Activated CD4-positive, alpha-beta T cell treated with anti-CD3 and anti-CD28 coated beads, Interleukin-2, amount 50 U/mL, for 1 hour (primary cell): ENCODE measurements at regions not wholly inside any gene's neighbourhood (a gene's known extent, or its start where the extent isn't known, plus 50 kb on each side); places are given as distances from the start of the nearest gene placed in this dataset.
"Not testable (repeated sequence)": the region's sequence is repeated elsewhere in the genome, so short reads cannot be mapped to it uniquely, and the experiment has no call there.

Experiments
- DNase-seq: peaks from one replicate; pipeline ENCODE4 v3.0.0-alpha.2; 2020

DNA sequence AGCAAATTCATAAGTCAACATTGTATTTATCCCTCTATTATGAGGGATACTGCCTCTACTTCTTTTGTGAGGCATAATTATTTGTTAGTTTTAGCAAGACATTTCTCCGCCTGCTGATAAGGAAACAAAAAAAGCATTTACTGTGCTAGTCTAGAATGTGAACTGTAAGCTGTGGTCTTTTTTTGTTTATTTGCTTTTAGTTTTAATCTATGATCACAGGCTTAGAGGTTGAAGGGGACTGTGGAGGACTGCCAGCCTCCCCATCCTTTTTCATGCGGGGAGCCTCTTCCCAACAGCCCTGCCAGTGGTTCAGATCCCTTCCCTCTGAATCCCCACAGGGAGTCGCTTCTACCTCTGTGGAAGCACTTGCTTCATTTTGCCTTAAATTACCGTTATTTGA, 331.0 kb upstream of the ROPN1 start:
- no peak for DNase-seq

DNA sequence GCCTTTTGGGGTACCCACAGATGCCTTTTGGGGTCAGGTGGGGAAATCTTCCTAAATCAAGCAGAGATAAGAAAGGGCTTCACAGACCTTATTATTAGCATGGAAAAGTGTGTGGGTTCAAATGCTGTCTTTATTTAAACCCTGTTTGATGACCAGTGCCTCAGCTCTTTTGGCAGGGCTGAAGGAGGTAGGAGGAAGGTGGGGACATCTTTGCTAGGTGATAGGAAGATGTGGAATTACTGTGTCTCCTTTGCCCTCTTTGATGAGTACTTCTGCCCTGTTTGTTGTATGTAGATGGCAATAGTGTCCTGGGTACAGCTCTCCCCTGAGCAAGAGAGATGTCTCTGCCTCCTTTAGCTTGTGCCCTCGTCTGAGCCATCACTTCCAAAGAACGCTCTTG, 333.3 kb upstream of the ROPN1 start:
- DNase-seq, result no peak

DNA sequence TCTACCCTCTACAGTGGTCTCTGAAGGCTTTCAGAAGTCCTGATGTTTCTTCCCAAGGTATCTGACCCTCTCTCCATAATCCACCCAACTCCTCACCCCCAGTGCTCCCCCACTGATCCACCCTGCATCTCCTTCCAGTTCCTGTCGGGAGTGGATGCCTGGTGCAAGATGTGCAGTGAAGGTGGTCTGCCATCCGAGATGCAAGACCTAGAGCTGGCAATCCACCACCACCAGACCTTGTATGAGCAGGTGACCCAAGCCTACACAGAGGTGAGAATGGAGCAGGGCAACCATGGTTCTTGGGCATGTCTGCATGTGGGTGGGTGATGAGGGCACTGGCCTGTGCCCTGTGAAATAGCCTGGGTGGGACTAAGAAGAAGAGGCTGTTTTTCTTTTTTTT, 337.8 kb upstream of the ROPN1 start:
- no peak for DNase-seq

DNA sequence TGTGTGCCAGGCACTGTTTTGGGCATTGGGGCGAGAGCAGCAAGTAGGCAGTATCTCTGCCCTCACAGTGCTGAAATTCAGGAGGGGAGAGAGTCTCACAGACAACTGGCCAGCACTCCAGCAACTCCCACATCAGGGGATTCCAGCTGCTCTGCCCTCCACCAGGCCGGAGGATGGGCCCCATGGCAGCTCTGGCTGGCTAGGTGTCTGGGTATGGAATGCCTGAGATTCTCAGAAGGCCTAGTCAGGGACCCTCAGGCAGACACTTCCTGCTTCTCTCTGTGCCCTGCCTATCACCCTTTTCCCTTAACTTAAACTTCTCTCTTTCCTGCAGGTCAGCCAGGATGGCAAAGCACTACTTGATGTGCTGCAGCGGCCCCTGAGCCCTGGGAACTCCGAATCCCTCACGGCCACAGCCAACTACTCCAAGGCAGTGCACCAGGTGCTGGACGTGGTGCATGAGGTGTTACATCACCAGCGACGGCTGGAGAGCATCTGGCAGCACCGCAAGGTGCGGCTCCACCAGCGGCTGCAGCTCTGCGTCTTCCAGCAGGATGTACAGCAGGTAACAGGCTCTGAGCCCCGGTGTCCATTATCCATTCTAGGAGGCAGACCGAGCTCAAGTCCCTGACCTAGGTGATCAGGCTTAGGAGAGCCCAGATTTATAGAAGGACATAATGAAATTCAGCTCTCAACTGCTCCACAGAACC, 342.2 kb upstream of the ROPN1 start:
- DNase-seq, result no peak

DNA sequence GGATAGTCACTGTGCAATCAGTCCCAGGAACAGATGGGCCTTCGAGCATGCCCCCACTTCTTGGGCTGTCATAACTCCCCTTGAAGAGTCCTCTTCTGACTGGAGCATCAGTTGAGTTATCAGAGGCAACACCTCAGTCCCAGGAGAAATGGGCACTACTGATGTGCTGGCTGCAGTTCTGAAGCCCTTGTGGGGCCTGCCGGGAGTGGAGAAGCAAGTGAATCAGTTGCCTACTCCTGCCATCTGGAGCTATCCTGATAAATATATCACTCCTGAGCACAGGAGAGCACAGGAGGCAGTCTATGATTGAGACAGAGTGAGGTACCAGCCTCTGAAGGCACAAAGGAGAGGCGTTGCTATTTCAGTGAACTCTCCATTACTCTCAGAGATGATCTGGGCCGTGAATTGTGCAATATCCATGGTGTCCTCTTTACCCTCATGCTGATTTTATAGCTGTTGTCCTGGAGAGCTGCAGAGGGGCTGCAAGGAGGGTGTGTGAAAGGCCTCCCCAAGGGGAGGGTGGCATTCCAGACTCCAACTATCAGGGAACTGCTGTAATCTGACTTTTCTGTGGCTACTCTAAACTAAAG, 344.2 kb upstream of the ROPN1 start:
- no peak for DNase-seq

DNA sequence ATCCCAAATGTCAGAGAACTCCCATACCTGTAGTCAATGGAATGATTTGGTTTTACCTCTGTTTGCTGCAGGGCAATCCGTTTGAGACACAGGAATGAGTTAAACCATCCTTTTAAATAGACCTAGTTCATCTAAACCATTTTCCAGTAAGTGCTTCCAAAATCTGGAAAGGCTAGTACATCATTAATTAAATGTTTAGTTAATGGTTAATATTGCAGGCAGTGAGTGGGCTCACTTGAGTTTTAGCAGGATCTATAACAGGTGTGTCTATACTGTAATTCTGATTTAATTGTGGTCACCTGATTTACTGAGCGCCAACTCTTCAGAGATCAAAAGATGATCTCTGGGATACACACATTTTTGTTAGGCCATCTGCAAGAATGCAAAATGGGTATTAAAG, 353.9 kb upstream of the ROPN1 start:
- DNase-seq, result no peak

DNA sequence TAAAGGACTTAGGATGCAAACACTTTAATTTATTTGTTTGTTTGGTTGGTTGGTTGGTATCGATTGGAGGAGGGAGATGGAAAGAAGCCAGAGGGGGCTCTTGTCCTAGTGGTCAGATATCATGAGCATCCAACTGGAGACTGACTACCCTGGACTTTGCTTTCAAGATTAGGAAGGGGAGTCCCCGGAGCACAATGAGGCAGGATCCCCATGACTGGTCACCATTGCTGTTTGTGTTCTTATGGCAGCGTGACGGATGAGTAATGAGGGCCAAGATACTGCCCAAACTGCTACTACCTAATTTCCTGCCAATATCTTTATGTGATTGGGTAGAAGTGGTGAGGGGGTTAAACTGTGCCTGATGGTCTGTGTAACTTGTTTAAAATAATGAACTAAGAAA, 354.6 kb upstream of the ROPN1 start:
- no peak for DNase-seq

DNA sequence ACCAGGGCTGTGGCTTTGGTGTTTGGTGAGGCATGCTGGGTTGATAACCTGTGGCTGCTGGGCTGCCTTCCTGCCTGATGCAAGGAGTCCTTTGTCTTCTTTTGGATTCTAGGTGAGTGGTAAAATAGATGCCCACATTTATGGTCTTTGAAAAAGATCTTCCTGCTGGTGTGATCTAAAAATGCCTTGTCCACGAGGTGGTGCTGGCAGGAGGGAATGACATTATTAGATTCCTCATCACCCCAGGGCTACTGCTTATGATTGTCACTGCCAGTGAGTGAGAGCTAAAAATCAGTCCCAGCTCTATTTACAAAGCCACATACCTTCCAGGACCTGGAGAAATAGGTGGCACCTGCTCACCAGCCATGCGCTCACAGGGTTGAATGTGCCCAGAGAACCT, 355.5 kb upstream of the ROPN1 start:
- no peak for DNase-seq

DNA sequence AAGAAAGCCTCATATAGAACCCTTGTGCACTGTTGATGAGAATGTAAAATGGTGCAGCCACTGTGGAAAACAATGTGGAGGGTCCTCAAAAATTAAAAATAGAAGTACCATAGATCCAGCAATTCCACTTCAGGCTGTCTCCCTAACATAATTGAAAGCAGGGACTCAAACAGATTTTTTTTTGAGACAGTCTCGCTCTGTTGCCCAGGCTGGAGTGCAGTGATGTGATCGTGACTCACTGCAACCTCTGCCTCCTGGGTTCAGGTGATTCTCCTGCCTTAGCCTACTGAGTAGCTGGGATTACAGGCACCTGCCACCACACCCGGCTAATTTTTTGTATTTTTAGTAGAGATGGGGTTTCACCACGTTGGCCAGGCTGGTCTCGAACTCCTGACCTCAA, 356.6 kb upstream of the ROPN1 start:
- not testable (repeated sequence) for DNase-seq

DNA sequence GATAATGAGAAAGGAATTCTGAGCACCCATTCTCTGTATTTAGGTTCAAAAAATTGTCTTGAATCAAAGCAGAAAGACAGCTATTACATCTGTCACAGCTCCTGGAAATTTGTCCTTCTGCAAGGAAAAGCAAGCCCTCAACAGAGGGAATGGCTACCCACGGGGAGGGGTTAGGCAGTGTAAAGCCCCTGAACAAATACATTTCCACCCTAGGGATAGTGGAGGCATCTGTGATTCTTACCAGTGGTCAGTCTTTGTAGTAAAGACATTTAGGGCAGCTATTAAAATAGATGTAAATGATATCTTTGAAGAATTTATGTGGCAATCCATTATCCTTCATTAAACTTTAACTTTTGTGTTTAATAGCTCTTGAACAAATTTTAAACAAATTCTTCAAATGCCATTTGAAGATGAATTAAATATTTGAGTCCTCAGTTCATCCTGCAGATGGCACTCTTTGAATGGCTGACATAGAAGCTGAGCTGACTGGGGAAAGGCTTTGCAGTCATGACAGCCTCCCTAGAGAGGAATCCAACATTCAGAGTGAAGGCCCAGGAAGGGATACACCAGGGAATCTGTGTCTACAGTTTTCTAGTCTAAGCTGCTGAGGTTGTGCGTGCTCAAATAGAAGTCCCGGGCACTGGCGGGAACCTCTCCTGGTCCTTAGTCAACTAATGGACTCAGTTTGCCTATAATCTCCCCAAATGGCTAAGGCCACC, 359.7 kb upstream of the ROPN1 start:
- DNase-seq, result no peak

DNA sequence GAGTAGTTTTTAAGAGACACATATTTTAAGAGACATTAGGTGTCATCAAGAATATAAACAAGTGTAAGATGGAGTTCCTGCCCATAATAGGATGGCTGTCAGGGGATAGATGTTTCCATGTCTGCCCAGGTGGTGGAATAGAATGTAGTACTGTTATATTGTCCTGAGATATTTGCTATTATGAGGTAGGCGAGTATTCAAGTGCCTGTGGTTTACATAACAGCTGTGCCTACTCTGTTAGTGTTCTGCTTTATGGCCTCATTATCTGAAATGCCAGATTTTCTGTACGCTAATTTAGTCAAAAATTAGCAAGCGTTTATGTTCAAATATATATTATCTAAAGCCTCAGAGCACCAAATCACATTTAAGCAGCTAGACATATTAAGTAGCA, 360.2 kb upstream of the ROPN1 start:
- DNase-seq, result no peak

DNA sequence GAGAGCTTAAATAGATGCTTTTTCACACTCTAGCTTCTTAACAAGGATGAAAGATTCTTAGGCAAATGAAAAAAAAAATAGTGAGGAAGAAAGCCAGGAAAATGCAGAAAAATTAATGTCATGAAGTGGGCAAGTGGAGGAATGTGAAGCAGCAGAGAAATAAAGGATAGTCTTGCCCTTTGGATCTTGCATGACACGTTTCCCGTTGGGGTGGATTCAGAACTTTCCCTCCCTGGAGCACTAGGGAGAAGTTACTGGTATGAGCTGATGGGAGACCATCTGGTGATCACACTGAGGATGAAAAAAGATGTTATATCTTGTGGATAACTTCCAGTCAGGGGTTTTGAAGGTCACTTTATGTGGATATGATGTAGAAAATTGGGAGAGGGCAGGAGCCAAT, 361.8 kb upstream of the ROPN1 start:
- DNase-seq, result no peak

DNA sequence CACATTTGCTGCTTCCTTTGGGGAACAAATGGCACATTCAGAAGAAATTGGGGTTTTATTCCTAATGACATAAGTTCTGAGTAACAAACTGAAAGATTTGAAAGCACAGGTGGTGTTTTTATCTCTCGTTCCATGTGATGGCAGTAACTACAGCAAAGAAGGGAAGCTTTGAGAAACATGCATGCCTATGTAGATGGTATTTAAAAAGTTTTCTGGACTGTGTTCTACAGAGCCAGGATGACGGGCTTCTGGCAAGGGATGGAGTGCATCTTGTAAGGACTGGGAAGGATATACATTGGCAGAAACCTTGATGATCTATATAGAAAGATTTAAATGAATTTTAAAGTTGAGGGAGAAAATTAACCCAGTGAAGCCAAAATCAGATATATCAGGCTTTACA, 362.2 kb upstream of the ROPN1 start:
- DNase-seq, result no peak

DNA sequence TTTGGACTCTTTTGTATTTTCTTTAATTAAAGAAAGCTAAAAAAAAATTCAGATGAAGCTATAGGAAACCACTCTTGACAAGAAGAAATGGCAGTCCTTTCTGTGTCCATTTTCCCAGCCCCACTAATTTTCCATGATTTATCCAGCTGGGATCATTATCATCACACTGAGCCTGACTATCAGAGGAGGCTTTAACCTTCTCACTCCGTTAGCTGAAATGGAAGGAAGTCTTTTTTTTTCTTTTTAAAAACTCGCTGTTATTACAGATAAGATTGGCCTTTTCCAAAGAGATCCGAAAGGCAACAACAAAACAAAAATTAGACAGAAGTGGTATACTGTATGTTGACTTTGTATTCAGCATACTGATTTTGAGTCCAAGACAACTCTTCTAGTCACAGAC, 366.2 kb upstream of the ROPN1 start:
- DNase-seq, result no peak

DNA sequence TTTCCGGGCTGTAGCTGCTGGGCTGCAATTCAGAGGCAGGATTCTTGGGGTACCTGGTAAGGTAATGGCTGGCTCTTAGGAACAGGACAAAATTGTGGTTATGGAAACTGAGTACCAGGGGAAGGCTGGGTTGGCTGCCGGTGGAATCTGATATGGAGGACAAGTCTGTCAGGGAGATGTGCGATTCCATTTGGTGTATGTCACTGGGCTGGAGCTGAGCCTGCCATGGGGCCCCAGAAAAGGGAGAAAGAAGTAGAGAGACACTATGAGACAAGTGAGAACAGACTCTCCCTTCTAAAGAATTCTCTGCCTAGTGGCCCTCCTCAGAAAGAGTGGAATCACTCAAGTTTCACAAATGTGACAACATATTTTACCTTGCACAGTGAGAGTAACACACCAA, 368.2 kb upstream of the ROPN1 start:
- no peak for DNase-seq

DNA sequence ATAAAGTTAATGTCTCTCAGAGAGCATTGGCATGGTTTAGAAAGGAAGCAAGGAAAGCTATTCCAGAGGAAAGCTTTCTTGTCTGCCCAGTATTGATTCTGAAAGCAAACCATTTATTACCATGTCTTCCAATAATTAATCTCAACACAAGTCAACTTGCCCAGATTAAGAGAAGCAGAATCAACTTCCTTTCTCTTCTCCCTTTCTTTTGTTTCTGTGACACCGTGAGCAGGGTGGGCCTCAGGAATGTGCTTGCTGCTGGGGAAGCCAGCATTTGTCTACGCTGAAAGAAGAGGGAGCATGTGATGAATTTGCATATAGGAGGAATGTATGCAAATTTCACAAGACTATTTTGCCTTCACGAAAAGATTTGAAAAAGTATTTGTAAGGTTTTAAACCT, 368.6 kb upstream of the ROPN1 start:
- DNase-seq, result no peak

DNA sequence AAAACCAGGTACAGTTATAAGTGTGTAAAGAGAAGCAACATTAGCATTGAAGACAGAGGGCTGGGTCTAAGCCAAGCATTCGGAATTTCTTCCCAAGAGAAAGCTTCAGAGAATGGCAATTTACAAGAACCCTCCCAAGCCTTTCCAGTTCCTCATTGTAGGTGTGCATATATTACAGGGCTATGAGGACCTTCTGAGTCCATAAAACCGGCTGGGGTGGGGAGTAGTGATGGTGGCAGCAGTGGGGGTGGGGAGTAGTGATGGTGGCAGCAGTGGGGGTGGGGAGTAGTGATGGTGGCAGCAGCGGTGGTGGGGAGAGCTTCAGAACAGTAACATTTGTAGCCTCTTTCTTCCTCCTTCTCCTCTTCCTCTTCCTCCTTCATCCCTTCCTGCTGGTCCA, 368.7 kb upstream of the UMPS start:
- no peak for DNase-seq

DNA sequence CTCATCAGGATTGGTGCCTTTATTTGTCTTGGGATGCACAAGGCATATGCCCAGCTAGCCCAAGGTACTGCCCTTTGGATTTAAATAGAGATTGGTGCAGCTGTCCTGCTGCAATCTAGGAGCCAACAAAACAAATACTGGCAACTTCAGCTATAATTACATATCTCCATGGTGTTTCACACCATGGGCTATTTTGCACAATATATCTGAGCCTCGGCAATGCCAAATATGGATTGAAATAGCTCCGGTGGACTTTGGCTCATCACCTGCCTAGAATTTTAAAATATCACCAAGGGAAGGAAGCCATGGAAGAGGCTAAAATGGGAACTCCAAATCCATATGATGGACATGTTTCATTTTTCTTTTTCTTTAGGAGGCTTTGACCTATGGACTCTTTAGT, 367.8 kb upstream of the UMPS start:
- no peak for DNase-seq

DNA sequence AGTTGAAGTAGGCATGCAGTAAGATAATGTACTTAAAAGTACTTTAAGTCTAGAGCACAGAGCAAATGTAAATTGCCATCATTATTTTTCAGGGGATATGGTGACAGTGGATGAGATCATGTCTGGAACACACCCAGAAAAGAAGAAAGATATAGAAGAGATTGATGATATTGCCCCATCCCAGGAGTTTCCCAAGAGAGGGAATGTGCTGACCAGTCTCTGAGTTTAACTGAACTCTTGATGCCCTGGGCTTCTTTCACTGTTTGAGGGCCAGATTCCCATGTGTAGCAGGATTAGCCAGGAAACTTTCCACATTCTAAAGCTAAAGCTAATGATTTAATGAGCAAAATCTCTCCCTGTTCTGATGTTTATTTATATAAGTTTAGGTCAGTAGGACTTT, 366.8 kb upstream of the UMPS start:
- no peak for DNase-seq

DNA sequence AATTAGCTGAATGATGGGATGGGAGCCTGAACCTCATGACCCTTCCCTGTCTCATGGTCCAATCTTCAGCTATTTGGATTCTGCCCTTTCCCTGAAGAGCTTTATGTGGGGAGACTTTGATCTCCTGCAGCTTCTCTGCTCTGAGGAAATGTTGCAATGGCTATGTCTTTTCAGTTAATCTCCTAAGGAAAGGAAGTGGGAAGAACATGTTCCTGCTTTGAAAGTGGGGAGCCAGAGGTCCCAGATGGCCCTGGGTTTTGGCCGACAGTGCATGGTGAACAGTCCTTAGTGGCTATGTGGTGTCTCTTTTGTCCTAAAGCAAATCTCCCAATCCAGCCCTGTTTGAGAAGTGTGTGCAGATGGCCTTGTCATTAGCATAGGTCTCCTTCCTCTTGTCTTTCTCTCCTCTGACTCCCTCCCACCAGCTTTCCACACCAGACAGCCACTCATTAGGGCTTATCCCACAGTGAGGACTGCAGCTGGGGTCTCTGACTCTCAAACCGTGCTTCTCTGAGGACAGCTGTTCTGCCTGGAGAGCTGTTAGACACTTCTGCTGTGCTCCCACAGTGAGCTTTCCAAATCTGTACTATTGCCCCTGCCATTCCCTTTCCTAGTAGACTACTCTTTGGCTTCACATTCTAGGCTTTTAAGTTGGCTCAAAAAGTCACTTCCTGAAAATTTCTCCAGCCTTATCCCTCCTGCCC, 365.8 kb upstream of the UMPS start:
- DNase-seq, result no peak

DNA sequence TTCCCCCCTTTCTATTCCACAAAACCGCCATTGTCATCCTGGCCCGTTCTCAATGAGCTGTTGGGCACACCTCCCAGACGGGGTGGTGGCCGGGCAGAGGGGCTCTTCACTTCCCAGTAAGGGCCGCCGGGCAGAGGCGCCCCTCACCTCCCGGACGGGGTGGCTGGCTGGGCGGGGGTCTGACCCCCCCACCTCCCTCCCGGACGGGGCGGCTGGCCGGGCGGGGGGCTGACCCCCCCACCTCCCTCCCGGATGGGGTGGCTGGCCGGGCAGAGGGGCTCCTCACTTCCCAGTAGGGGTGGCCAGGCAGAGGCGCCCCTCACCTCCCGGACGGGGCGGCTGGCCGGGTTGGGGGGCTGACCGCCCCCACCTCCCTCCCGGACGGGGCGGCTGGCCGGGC, 363.6 kb upstream of the UMPS start:
- not testable (repeated sequence) for DNase-seq

DNA sequence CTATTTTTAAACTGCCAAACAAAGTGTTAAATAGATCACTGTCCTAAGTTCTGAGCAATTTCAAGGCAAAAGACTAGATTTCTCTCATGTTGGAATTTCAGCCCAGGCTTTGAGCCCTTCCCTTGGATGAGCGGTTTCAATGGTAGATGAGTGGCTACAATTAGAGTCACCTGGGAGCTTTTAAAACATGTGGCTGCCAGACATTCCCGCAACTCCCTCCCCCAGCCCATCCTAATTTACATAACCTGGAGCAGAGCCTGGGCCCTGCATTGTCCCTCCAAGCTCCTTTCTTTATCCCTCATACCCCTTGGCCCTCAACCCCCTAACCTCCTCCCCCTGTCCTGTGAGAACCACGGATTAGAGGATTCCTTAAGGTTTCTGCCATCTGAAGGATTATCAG, 357.5 kb upstream of the UMPS start:
- DNase-seq, result no peak

DNA sequence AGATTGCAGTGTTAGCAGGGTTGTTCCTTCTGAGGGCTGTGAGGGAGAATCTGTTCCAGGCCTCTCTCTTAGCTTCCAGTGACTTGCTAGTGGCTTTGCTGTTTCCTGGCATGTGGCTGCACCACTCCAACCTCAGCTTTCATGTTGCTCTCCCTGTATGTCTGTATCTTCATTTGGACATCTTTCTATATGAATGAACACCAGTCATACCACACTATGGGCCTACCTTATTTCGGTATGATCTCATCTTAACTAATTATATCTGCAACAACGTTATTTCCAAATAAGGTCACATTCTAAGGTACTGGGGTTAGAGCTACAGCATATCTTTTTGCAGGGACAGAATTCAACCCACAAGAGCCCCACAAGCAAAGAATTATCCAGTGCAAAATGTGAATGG, 356.7 kb upstream of the UMPS start:
- no peak for DNase-seq

DNA sequence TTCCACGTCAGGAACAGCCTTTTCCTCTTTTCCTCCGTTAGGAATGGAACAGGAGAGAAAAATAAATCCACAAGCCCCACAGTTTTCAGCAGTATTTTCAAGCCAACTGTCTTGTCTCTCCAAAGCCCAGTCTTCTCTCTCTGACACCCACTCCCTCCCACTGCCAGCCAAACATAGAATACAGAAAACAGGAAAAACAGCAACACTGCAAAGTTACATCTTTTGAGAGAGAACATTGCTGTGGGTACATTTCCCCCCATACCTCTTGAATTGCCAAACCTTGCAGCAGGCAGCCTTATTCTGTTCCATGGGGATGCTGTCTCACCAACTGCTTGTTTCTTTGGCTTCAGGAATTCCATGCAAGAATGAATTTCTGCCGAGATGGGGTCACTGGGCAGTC, 355.7 kb upstream of the UMPS start:
- DNase-seq, result no peak
